A549 (cell line): ENCODE measurements at regions not wholly inside any gene's neighbourhood (a gene's known extent, or its start where the extent isn't known, plus 50 kb on each side); places are given as distances from the start of the nearest gene placed in this dataset.
"Not testable (repeated sequence)": the region's sequence is repeated elsewhere in the genome, so short reads cannot be mapped to it uniquely, and the experiment has no call there.

ENCODE experiments used
- CEBPB ChIP-seq, 2 experiments: fragments of >200 bp in 1 of 2; sonication (Bioruptor Twin) in 1 of 2; formaldehyde crosslinking in 1 of 2; IDR thresholded peaks; 2 replicates each; pipeline ENCODE4 v1.6.1; 2012 to 2016
- ESRRA ChIP-seq: fragments of 150-350 bp; IDR thresholded peaks from 2 replicates; pipeline ENCODE4 v1.6.1; 2014; ENCODE audit warnings: mild to moderate bottlenecking, low read length, borderline replicate concordance
- FOSL2 ChIP-seq, 2 experiments: fragments of 450-650 bp in 1 of 2; fragments of >200 bp in 1 of 2; sonication (Bioruptor Twin) in 1 of 2; formaldehyde crosslinking; IDR thresholded peaks; 2 replicates each; pipeline versions ENCODE4 v1.5.0 to v1.6.1; 2016 to 2020; ENCODE audit warnings: mild to moderate bottlenecking in 1 of 2, moderate library complexity in 1 of 2
- MAFK ChIP-seq: fragments of 450-650 bp; IDR thresholded peaks from 2 replicates; pipeline ENCODE4 v1.6.1; 2014; ENCODE audit not compliant: partially characterized antibody
- MYC ChIP-seq: IDR thresholded peaks from 2 replicates; pipeline ENCODE4 v1.6.1; 2012; ENCODE audit warnings: mild to moderate bottlenecking, inconsistent platforms, low read length, improper control_type of control experiment, borderline replicate concordance
- NPAS2 ChIP-seq: fragments of 250-450 bp; sonication (Bioruptor Pico); IDR thresholded peaks from 2 replicates; pipeline ENCODE4 v1.8.0; 2022; ENCODE audit warnings: mild to moderate bottlenecking, moderate library complexity, borderline replicate concordance
- POLR2A ChIP-seq: IDR thresholded peaks from 2 replicates; pipeline ENCODE4 v1.6.1; 2012; ENCODE audit warnings: mild to moderate bottlenecking, low read length
- RAD21 ChIP-seq, 2 experiments: fragments of >200 bp in 1 of 2; sonication (Bioruptor Twin) in 1 of 2; formaldehyde crosslinking in 1 of 2; IDR thresholded peaks in 1 of 2; conservative IDR thresholded peaks in 1 of 2; 2 replicates in 1 of 2; 3 replicates in 1 of 2; pipeline ENCODE4 v1.6.1; 2012 to 2018; ENCODE audit warnings: inconsistent platforms in 1 of 2
- TF ChIP-seq, protein P1 (sequence below): fragments of >200 bp; sonication (Bioruptor Twin); formaldehyde crosslinking; IDR thresholded peaks from 3 replicates; pipeline ENCODE4 v1.5.1; 2016

- TF ChIP-seq, protein P1, sequence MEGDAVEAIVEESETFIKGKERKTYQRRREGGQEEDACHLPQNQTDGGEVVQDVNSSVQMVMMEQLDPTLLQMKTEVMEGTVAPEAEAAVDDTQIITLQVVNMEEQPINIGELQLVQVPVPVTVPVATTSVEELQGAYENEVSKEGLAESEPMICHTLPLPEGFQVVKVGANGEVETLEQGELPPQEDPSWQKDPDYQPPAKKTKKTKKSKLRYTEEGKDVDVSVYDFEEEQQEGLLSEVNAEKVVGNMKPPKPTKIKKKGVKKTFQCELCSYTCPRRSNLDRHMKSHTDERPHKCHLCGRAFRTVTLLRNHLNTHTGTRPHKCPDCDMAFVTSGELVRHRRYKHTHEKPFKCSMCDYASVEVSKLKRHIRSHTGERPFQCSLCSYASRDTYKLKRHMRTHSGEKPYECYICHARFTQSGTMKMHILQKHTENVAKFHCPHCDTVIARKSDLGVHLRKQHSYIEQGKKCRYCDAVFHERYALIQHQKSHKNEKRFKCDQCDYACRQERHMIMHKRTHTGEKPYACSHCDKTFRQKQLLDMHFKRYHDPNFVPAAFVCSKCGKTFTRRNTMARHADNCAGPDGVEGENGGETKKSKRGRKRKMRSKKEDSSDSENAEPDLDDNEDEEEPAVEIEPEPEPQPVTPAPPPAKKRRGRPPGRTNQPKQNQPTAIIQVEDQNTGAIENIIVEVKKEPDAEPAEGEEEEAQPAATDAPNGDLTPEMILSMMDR = not testable (repeated sequence)
- not testable (repeated sequence) for TF ChIP-seq NPAS2 (CRISPR knock-in tag); CEBPB (IDR thresholded peaks at IDR 0.05); POLR2A; ESRRA; RAD21 (conservative IDR thresholded peaks at IDR 0.05 in 1 of 2, IDR thresholded peaks at IDR 0.05 in 1 of 2); MYC; FOSL2 (IDR thresholded peaks at IDR 0.05); FOSL2 (CRISPR knock-in tag; IDR thresholded peaks at IDR 0.05); MAFK
These were observed 75.4 kb upstream of the FLT1 start for GRCh38 chr13:28570356-28570755.
